GM12878 (cell line): ENCODE measurements at regions not wholly inside any gene's neighbourhood (a gene's known extent, or its start where the extent isn't known, plus 50 kb on each side); places are given as distances from the start of the nearest gene placed in this dataset.

ENCODE experiments used
- ATAC-seq: fragments of 200-7000 bp; cut with Tn5 transposase; 3 replicates; pipeline ENCODE4 v1.9.1; 2020; ENCODE audit warnings: mild to moderate bottlenecking, moderate library complexity
- BruUV-seq: library from RNA; stranded (reverse); fragments of 400-500 nt; replicated peaks from 2 replicates; lab custom pipeline; 2021; lab: Mats Ljungman, UMichigan
- CTCF ChIA-PET: fragments of 300-600 bp; sonication (Branson Sonifier 250); formaldehyde crosslinking; extraction: SDS; loops from one replicate; lab custom pipeline; 2021; ENCODE audit warnings: inconsistent platforms; lab: Yijun Ruan, JAX
- POLR2A ChIA-PET: fragments of 350-600 bp; formaldehyde crosslinking; extraction: SDS; loops from one replicate; lab custom pipeline; 2021; ENCODE audit warnings: inconsistent platforms; lab: Charles Lee
- RAD21 ChIA-PET: fragments of 300-600 bp; sonication (Branson Sonifier 250); formaldehyde crosslinking; loops from one replicate; lab custom pipeline; 2023; ENCODE audit warnings: antibody characterized with exemption; ENCODE audit not compliant: unreplicated experiment; lab: Charles Lee
- SMC1A ChIA-PET: fragments of 300-600 bp; sonication (Branson Sonifier 250); formaldehyde crosslinking; loops from one replicate; lab custom pipeline; 2023; ENCODE audit not compliant: unreplicated experiment, uncharacterized antibody; lab: Charles Lee
- DNase-seq: peaks from one replicate; pipeline ENCODE4 v3.0.0-alpha.2; 2011; ENCODE audit warnings: low read depth, low spot score
- FAIRE-seq: peaks from 3 replicates; lab custom pipeline; 2011; peaks lifted over from hg19 to GRCh38; lab: Jason Lieb, UNC
- H2AFZ ChIP-seq: 2 replicates; pipeline ENCODE4 v1.6.0; 2011; ENCODE audit warnings: low read depth, low read length, control low read depth; ENCODE audit not compliant: control insufficient read depth
- H3K27ac ChIP-seq: 2 replicates; pipeline ENCODE4 v1.5.1; 2011; ENCODE audit warnings: control low read depth; ENCODE audit not compliant: control insufficient read depth, insufficient read depth
- H3K27me3 ChIP-seq, 2 experiments: replicated peaks in 1 of 2; 2 replicates each; pipeline versions ENCODE4 v1.6.0 to v1.6.1; 2011; ENCODE audit warnings: low read length in 1 of 2; ENCODE audit not compliant: control insufficient read depth in 2 of 2, insufficient read depth in 2 of 2
- H3K36me3 ChIP-seq, 2 experiments: 2 replicates each; pipeline ENCODE4 v1.5.1; 2011; ENCODE audit warnings: low read length in 1 of 2; ENCODE audit not compliant: control insufficient read depth in 2 of 2, insufficient read depth in 2 of 2
- H3K4me1 ChIP-seq: 2 replicates; pipeline ENCODE4 v1.6.1; 2011; ENCODE audit warnings: mild to moderate bottlenecking, low read length, moderate library complexity, mixed read lengths; ENCODE audit not compliant: control insufficient read depth, insufficient read depth
- H3K4me2 ChIP-seq: 2 replicates; pipeline ENCODE4 v1.6.0; 2011; ENCODE audit warnings: control low read depth; ENCODE audit not compliant: control insufficient read depth, insufficient read depth
- H3K4me3 ChIP-seq: fragments of 200-600 bp; sonication (generic); 2 replicates; pipeline ENCODE4 v1.5.1; 2016
- H3K79me2 ChIP-seq: 2 replicates; pipeline ENCODE4 v1.6.0; 2011; ENCODE audit warnings: low read length; ENCODE audit not compliant: control insufficient read depth, insufficient read depth
- H3K9ac ChIP-seq: 2 replicates; pipeline ENCODE4 v1.8.0; 2011; ENCODE audit warnings: low read length, control low read depth, mixed read lengths; ENCODE audit not compliant: control insufficient read depth, insufficient read depth
- H3K9me3 ChIP-seq: replicated peaks from 3 replicates; pipeline ENCODE4 v1.5.1; 2011; ENCODE audit warnings: mild to moderate bottlenecking, low read length; ENCODE audit not compliant: control insufficient read depth, insufficient read depth
- H4K20me1 ChIP-seq: 2 replicates; pipeline ENCODE4 v1.6.0; 2011; ENCODE audit not compliant: control insufficient read depth, insufficient read depth
- BRCA1 ChIP-seq: IDR thresholded peaks from 2 replicates; pipeline ENCODE4 v1.6.1; 2011; ENCODE audit warnings: low read depth, low read length, improper control_type of control experiment
- CBX3 ChIP-seq: fragments of 200-600 bp; sonication (generic); IDR thresholded peaks from 2 replicates; pipeline ENCODE4 v1.6.1; 2016; ENCODE audit warnings: low read depth, borderline replicate concordance
- EP300 ChIP-seq, 2 experiments: fragments of 150-350 bp in 1 of 2; IDR thresholded peaks; 2 replicates each; pipeline ENCODE4 v1.6.1; 2011 to 2012; ENCODE audit warnings: low read depth in 2 of 2, low read length in 2 of 2, borderline replicate concordance in 1 of 2, improper control_type of control experiment in 1 of 2, inconsistent platforms in 1 of 2; ENCODE audit not compliant: control insufficient read depth in 1 of 2
- ESRRA ChIP-seq: IDR thresholded peaks from 2 replicates; pipeline ENCODE4 v1.6.1; 2012; ENCODE audit warnings: mild to moderate bottlenecking, low read length, improper control_type of control experiment
- EZH2 ChIP-seq: IDR thresholded peaks from 2 replicates; pipeline ENCODE4 v1.6.1; 2012; ENCODE audit warnings: low read depth, mild to moderate bottlenecking, control low read depth, inconsistent platforms, low read length, borderline replicate concordance; ENCODE audit not compliant: control insufficient read depth
- GATAD2B ChIP-seq: fragments of 450-650 bp; conservative IDR thresholded peaks from 2 replicates; pipeline ENCODE4 v1.6.1; 2017; ENCODE audit warnings: low read depth, mild to moderate bottlenecking, moderate library complexity
- MEF2B ChIP-seq: fragments of 450-650 bp; IDR thresholded peaks from 2 replicates; pipeline ENCODE4 v1.6.1; 2018; ENCODE audit warnings: mild to moderate bottlenecking, moderate library complexity; ENCODE audit not compliant: partially characterized antibody, poor library complexity, severe bottlenecking
- MTA3 ChIP-seq: IDR thresholded peaks from 2 replicates; pipeline ENCODE4 v1.6.1; 2012; ENCODE audit warnings: low read length, inconsistent platforms, borderline replicate concordance
- NFIC ChIP-seq: IDR thresholded peaks from 2 replicates; pipeline ENCODE4 v1.6.1; 2012; ENCODE audit warnings: low read depth, mild to moderate bottlenecking, inconsistent platforms, low read length, moderate library complexity
- NFXL1 ChIP-seq: fragments of 450-650 bp; IDR thresholded peaks from 2 replicates; pipeline ENCODE4 v1.6.1; 2017; ENCODE audit warnings: antibody characterized with exemption, mild to moderate bottlenecking, borderline replicate concordance
- NFYB ChIP-seq: IDR thresholded peaks from 2 replicates; pipeline ENCODE4 v1.6.1; 2011; ENCODE audit warnings: low read depth, mild to moderate bottlenecking, low read length, improper control_type of control experiment, moderate library complexity; ENCODE audit not compliant: insufficient read depth
- SPI1 ChIP-seq: IDR thresholded peaks from 2 replicates; pipeline ENCODE4 v1.6.1; 2011; ENCODE audit warnings: low read depth, mild to moderate bottlenecking, low read length, moderate library complexity, borderline replicate concordance; ENCODE audit not compliant: insufficient read depth
- SREBF1 ChIP-seq: IDR thresholded peaks from 2 replicates; pipeline ENCODE4 v1.6.1; 2012; ENCODE audit warnings: mild to moderate bottlenecking, low read length
- TAF1 ChIP-seq: IDR thresholded peaks from 2 replicates; pipeline ENCODE4 v1.6.1; 2011; ENCODE audit warnings: mild to moderate bottlenecking, low read depth, low read length, borderline replicate concordance
- TARDBP ChIP-seq: IDR thresholded peaks from 2 replicates; pipeline ENCODE4 v1.6.1; 2016; ENCODE audit warnings: borderline replicate concordance
- TCF12 ChIP-seq: IDR thresholded peaks from 2 replicates; pipeline ENCODE4 v1.6.1; 2011; ENCODE audit warnings: low read depth, mild to moderate bottlenecking, low read length
- ZNF217 ChIP-seq: fragments of 450-650 bp; IDR thresholded peaks from 2 replicates; pipeline ENCODE4 v1.6.1; 2017; ENCODE audit warnings: antibody characterized with exemption, mild to moderate bottlenecking
- WGBS: methylation state at CpG from one replicate; pipeline ENCODE4 v1.1.6; 2016; ENCODE audit warnings: low lambda C conversion rate; ENCODE audit not compliant: insufficient replicate concordance, insufficient coverage; ENCODE audit errors: missing lambda C conversion rate; 5-methylcytosine and 5-hydroxymethylcytosine counted together
- in situ Hi-C: fragments of 300-500 bp; cut with MboI; formaldehyde crosslinking; loops from 9 replicates; pipeline ENCODE4 v1.14.3; 2018; ENCODE audit warnings: mixed read lengths
- intact Hi-C: fragments of 100-400 bp; cut with micrococcal nuclease; formaldehyde crosslinking; loops from one replicate; pipeline ENCODE4 v1.14.2; 2022; ENCODE audit not compliant: unreplicated experiment
- TF ChIP-seq, protein P1 (sequence below): fragments of 450-650 bp; conservative IDR thresholded peaks from 2 replicates; pipeline ENCODE4 v1.6.1; 2017; ENCODE audit warnings: mild to moderate bottlenecking, moderate library complexity
- TF ChIP-seq, protein P2 (sequence below): IDR thresholded peaks from 2 replicates; pipeline ENCODE4 v1.6.1; 2012; ENCODE audit warnings: low read depth, low read length, improper control_type of control experiment
- TF ChIP-seq, protein P3 (sequence below), 3 experiments: IDR thresholded peaks in 2 of 3; conservative IDR thresholded peaks in 1 of 3; 2 replicates each; pipeline ENCODE4 v1.5.1; 2011; ENCODE audit warnings: low read depth in 3 of 3, low read length in 3 of 3, mild to moderate bottlenecking in 3 of 3, control low read depth in 2 of 3, moderate library complexity in 2 of 3, inconsistent platforms in 1 of 3, mixed read lengths in 1 of 3; ENCODE audit not compliant: control insufficient read depth in 2 of 3, insufficient read depth in 1 of 3; ENCODE audit errors: extremely low read depth in 1 of 3

DNA sequence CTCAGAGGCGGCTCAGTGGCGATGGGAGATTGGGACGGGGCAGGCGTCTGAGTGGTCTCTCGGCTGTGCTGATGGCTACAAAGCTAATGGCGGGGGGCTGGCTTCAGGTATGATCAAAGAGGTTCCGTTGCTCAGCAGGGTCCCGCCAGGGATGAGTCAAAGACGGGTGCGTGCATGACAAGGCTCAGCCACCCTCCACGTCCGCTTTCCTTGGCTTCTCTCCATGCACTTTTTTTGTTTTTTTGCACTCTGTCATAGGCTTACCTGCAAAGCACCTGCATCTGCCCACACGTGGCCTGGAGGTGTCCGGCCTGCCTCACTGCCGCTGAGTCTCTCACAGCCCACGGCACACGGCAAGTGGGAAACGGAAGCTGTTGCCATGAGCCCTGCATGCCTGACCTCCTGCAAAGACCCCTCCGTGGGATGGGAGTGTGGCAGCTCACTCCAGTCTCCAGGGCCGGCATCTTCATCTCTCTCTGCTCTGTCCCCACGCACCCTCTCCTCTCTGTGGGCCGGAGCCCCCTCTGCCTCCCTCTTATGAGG is 85.5 kb upstream of the ZNF469 start:
- no peaks in the 10 kb centered on the region; the same call in 2 of the 3 replicates for H3K9me3 ChIP-seq
- H3K9ac ChIP-seq: no peak overlapping the region
- H4K20me1 ChIP-seq: no peaks in the 10 kb centered on the region
- ChIA-PET CTCF (no interaction called here), RAD21 (no interaction called here), SMC1A (no interaction called here), POLR2A (no interaction called here)
- no peak overlapping the region for H3K27ac ChIP-seq
- H3K4me2 ChIP-seq: no peak overlapping the region
- no peaks in the 10 kb centered on the region for H3K36me3 ChIP-seq
- ATAC-seq (no peak), DNase-seq (no peak), FAIRE-seq (no peak)
- H3K4me3 ChIP-seq: no peak overlapping the region
- TF ChIP-seq ESRRA (no peak), TARDBP (no peak), EZH2 (no peak), SPI1 (no peak), BRCA1 (no peak), NFYB (no peak), GATAD2B (no peak), TCF12 (no peak), ZNF217 (no peak), CBX3 (no peak), NFIC (no peak), NFXL1 (no peak), MTA3 (no peak), SREBF1 (no peak), EP300 (IDR thresholded peaks at IDR 0.05; ENCODE audit: borderline replicate concordance in 1 of 2, control insufficient read depth in 1 of 2, low read depth in 2 of 2, low read length in 2 of 2) (no peak), MEF2B (no peak), TAF1 (no peak)
- TF ChIP-seq, protein P1, sequence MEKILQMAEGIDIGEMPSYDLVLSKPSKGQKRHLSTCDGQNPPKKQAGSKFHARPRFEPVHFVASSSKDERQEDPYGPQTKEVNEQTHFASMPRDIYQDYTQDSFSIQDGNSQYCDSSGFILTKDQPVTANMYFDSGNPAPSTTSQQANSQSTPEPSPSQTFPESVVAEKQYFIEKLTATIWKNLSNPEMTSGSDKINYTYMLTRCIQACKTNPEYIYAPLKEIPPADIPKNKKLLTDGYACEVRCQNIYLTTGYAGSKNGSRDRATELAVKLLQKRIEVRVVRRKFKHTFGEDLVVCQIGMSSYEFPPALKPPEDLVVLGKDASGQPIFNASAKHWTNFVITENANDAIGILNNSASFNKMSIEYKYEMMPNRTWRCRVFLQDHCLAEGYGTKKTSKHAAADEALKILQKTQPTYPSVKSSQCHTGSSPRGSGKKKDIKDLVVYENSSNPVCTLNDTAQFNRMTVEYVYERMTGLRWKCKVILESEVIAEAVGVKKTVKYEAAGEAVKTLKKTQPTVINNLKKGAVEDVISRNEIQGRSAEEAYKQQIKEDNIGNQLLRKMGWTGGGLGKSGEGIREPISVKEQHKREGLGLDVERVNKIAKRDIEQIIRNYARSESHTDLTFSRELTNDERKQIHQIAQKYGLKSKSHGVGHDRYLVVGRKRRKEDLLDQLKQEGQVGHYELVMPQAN: no peak
- TF ChIP-seq, protein P2, sequence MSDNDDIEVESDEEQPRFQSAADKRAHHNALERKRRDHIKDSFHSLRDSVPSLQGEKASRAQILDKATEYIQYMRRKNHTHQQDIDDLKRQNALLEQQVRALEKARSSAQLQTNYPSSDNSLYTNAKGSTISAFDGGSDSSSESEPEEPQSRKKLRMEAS: no peak
- TF ChIP-seq, protein P3, sequence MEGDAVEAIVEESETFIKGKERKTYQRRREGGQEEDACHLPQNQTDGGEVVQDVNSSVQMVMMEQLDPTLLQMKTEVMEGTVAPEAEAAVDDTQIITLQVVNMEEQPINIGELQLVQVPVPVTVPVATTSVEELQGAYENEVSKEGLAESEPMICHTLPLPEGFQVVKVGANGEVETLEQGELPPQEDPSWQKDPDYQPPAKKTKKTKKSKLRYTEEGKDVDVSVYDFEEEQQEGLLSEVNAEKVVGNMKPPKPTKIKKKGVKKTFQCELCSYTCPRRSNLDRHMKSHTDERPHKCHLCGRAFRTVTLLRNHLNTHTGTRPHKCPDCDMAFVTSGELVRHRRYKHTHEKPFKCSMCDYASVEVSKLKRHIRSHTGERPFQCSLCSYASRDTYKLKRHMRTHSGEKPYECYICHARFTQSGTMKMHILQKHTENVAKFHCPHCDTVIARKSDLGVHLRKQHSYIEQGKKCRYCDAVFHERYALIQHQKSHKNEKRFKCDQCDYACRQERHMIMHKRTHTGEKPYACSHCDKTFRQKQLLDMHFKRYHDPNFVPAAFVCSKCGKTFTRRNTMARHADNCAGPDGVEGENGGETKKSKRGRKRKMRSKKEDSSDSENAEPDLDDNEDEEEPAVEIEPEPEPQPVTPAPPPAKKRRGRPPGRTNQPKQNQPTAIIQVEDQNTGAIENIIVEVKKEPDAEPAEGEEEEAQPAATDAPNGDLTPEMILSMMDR (IDR thresholded peaks at IDR 0.05 in 2 of 3, conservative IDR thresholded peaks at IDR 0.05 in 1 of 3; ENCODE audit: control insufficient read depth in 2 of 3, extremely low read depth in 1 of 3, insufficient read depth in 1 of 3, low read depth in 3 of 3, low read length in 3 of 3): no peak
- H3K27me3 ChIP-seq: no peaks in the 10 kb centered on the region
- in situ Hi-C loops: no loop called here
- H3K79me2 ChIP-seq: no peaks in the 10 kb centered on the region
- WGBS: 39% methylated on average over 22 of the region's 22 CpGs
- no peak overlapping the region for H2AFZ ChIP-seq
- intact Hi-C loops: no loop called here
- no TSS peak for BruUV-seq
- H3K4me1 ChIP-seq: no peaks in the 10 kb centered on the region
